WI38 (cell line): ENCODE measurements at regions not wholly inside any gene's neighbourhood (a gene's known extent, or its start where the extent isn't known, plus 50 kb on each side); places are given as distances from the start of the nearest gene placed in this dataset.
"Not testable (repeated sequence)": the region's sequence is repeated elsewhere in the genome, so short reads cannot be mapped to it uniquely, and the experiment has no call there.

Experiments
- H3K4me3 ChIP-seq: 2 replicates; pipeline ENCODE4 v1.5.1; 2011; ENCODE audit warnings: low read depth, mild to moderate bottlenecking, control low read depth, low read length
- CTCF ChIP-seq: IDR thresholded peaks from 2 replicates; pipeline ENCODE4 v1.5.1; 2012; ENCODE audit warnings: low read depth, mild to moderate bottlenecking, control low read depth, low read length

- TF ChIP-seq CTCF = no peak
Measured at GRCh38 chr4:60723796-60724195, 476.3 kb upstream of the ADGRL3 start.

GRCh38 chr4:60724623-60725022 is 475.5 kb upstream of the ADGRL3 start:
- TF ChIP-seq CTCF = no peak
- H3K4me3 ChIP-seq = no peak overlapping the region

More at GRCh38 chr4:60723796-60724195, 476.3 kb upstream of the ADGRL3 start:
- no peak overlapping the region for H3K4me3 ChIP-seq

- TF ChIP-seq CTCF = no peak
- no peak overlapping the region for H3K4me3 ChIP-seq
Measured at GRCh38 chr4:60726779-60727178, 473.3 kb upstream of the ADGRL3 start.

- no peak overlapping the region for H3K4me3 ChIP-seq
- TF ChIP-seq CTCF = no peak
Measured at GRCh38 chr4:60729194-60729593, 470.9 kb upstream of the ADGRL3 start.

GRCh38 chr4:60729764-60730163 is 470.4 kb upstream of the ADGRL3 start:
- H3K4me3 ChIP-seq = not testable (repeated sequence)

- no peak for TF ChIP-seq CTCF
- H3K4me3 ChIP-seq = no peak overlapping the region
Measured at GRCh38 chr4:60737858-60738257, 462.3 kb upstream of the ADGRL3 start.

- H3K4me3 ChIP-seq = no peak overlapping the region
- TF ChIP-seq CTCF = no peak
Measured at GRCh38 chr4:60743654-60744053, 456.5 kb upstream of the ADGRL3 start.

GRCh38 chr4:60744767-60745166 is 455.4 kb upstream of the ADGRL3 start:
- TF ChIP-seq CTCF = no peak
- no peak overlapping the region for H3K4me3 ChIP-seq
